BJ (cell line): ENCODE measurements at regions not wholly inside any gene's neighbourhood (a gene's known extent, or its start where the extent isn't known, plus 50 kb on each side); places are given as distances from the start of the nearest gene placed in this dataset.
"Not testable (repeated sequence)": the region's sequence is repeated elsewhere in the genome, so short reads cannot be mapped to it uniquely, and the experiment has no call there.

ENCODE experiments used
- CTCF ChIA-PET: fragments of 350-600 bp; formaldehyde crosslinking; extraction: SDS; loops from one replicate; lab custom pipeline; 2021; ENCODE audit warnings: antibody characterized with exemption, inconsistent platforms; lab: Yijun Ruan, JAX
- POLR2A ChIA-PET: fragments of 300-600 bp; sonication (Branson Sonifier 250); formaldehyde crosslinking; extraction: SDS; loops from one replicate; lab custom pipeline; 2021; ENCODE audit warnings: antibody characterized with exemption; lab: Charles Lee
- DNase-seq: peaks from one replicate; pipeline ENCODE4 v3.0.0-alpha.2; 2011; ENCODE audit warnings: low read depth
- H3K27me3 ChIP-seq: 2 replicates; pipeline ENCODE4 v1.6.0; 2011; ENCODE audit warnings: low read length; ENCODE audit not compliant: control insufficient read depth, insufficient read depth
- H3K36me3 ChIP-seq: 2 replicates; pipeline ENCODE4 v1.5.1; 2011; ENCODE audit warnings: low read length; ENCODE audit not compliant: control insufficient read depth, insufficient read depth
- H3K4me3 ChIP-seq: 2 replicates; pipeline ENCODE4 v1.5.1; 2011; ENCODE audit warnings: low read depth, mild to moderate bottlenecking, control low read depth, low read length
- CTCF ChIP-seq: IDR thresholded peaks from 2 replicates; pipeline ENCODE4 v1.5.1; 2011; ENCODE audit warnings: low read depth, mild to moderate bottlenecking, control low read depth, inconsistent platforms, low read length, moderate library complexity; ENCODE audit not compliant: insufficient read depth

- no peak for TF ChIP-seq CTCF
- CTCF ChIA-PET: no interaction called here
- H3K27me3 ChIP-seq: no peaks in the 10 kb centered on the region
- no peak for DNase-seq
- POLR2A ChIA-PET: no interaction called here
- no peak overlapping the region for H3K4me3 ChIP-seq
- no peaks in the 10 kb centered on the region for H3K36me3 ChIP-seq
Observed at GRCh38 chr17:70446446-70446845, 277.1 kb downstream of the KCNJ2 start.

DNA sequence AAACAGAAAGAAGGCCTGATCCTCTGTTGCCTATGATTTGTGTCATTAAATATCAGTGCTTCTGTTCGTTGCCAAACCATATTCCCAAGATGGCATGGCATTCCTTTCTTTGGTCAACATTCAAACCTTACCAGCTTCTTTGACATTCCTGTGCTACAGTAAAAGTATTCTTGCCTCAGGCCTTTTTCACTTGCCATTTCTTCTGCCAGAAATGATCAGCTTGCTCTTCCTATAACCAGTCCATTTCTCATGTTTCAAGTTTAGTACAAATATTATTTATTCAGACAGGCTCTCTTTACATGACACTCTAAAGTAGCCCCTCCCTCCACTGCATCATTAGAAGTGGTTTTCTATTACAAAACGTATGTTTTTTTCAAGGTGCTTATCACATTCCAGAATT, 278.3 kb downstream of the KCNJ2 start:
- CTCF ChIA-PET: no interaction called here
- H3K4me3 ChIP-seq: no peak overlapping the region
- no peaks in the 10 kb centered on the region for H3K36me3 ChIP-seq
- H3K27me3 ChIP-seq: no peaks in the 10 kb centered on the region
- DNase-seq: no peak
- POLR2A ChIA-PET: no interaction called here
- TF ChIP-seq CTCF: no peak

GRCh38 chr17:70453075-70453474, 283.7 kb downstream of the KCNJ2 start:
- DNase-seq, POLR2A ChIA-PET, CTCF ChIA-PET, H3K4me3 ChIP-seq, H3K27me3 ChIP-seq, H3K36me3 ChIP-seq: not testable (repeated sequence)

DNA sequence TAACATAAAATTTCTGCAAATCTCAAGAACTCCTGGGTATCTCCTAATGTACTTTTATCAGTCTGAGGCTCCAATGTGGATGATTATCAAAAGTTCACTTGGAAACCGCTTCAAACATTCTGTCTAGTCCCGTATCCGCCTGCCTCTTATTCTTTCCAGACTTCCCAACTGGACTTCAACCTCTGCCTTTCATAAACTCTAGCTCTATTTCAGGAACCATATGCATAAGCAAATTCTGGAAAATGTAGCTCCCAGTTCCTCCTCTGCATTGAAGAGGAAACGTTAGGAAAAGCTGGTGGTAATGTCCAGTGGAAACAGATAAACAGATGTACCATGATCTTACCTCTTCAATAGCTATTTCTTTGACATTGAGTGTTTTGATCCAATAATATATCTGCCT, 285.0 kb downstream of the KCNJ2 start:
- Histone ChIP-seq H3K36me3 (no peaks in the 10 kb centered on the region), H3K4me3 (no peak overlapping the region), H3K27me3 (no peaks in the 10 kb centered on the region)
- ChIA-PET POLR2A (no interaction called here), CTCF (no interaction called here)
- DNase-seq: no peak
- no peak for TF ChIP-seq CTCF

- no peak for DNase-seq
- no peak for TF ChIP-seq CTCF
- CTCF ChIA-PET: no interaction called here
- Histone ChIP-seq H3K27me3 (no peaks in the 10 kb centered on the region), H3K4me3 (no peak overlapping the region), H3K36me3 (no peaks in the 10 kb centered on the region)
- POLR2A ChIA-PET: no interaction called here
Observed at GRCh38 chr17:70454908-70455307, 285.6 kb downstream of the KCNJ2 start.

GRCh38 chr17:70464995-70465394, 295.7 kb downstream of the KCNJ2 start:
- TF ChIP-seq CTCF: no peak
- ChIA-PET CTCF (no interaction called here), POLR2A (no interaction called here)
- Histone ChIP-seq H3K4me3 (no peak overlapping the region), H3K36me3 (no peaks in the 10 kb centered on the region), H3K27me3 (no peaks in the 10 kb centered on the region)
- no peak for DNase-seq
